GM12891 (cell line): ENCODE measurements at regions not wholly inside any gene's neighbourhood (a gene's known extent, or its start where the extent isn't known, plus 50 kb on each side); places are given as distances from the start of the nearest gene placed in this dataset.

Experiments used
- DNase-seq: peaks from one replicate; pipeline ENCODE4 v3.0.0; 2011; ENCODE audit warnings: low spot score; ENCODE audit not compliant: insufficient read length
- FAIRE-seq: peaks from 2 replicates; lab custom pipeline; 2011; peaks lifted over from hg19 to GRCh38; lab: Jason Lieb, UNC
- PAX5 ChIP-seq: IDR thresholded peaks from 2 replicates; pipeline ENCODE4 v1.6.1; 2011; ENCODE audit warnings: low read length, moderate library complexity, mild to moderate bottlenecking; ENCODE audit not compliant: insufficient read depth, severe bottlenecking
- POLR2A ChIP-seq: IDR thresholded peaks from 2 replicates; pipeline ENCODE4 v1.6.1; 2011; ENCODE audit warnings: low read depth, low read length, control low read depth
- POLR2AphosphoS5 ChIP-seq: IDR thresholded peaks from 2 replicates; pipeline ENCODE4 v1.6.1; 2011; ENCODE audit warnings: low read depth, low read length, control low read depth
- POU2F2 ChIP-seq: IDR thresholded peaks from 2 replicates; pipeline ENCODE4 v1.6.1; 2011; ENCODE audit warnings: low read depth, mild to moderate bottlenecking, control low read depth, low read length, moderate library complexity
- SPI1 ChIP-seq: IDR thresholded peaks from 2 replicates; pipeline ENCODE4 v1.6.1; 2011; ENCODE audit warnings: low read depth, low read length, control low read depth
- TAF1 ChIP-seq: IDR thresholded peaks from 2 replicates; pipeline ENCODE4 v1.6.1; 2011; ENCODE audit warnings: low read depth, low read length, control low read depth

- no peak for DNase-seq
- TF ChIP-seq SPI1 (no peak), POLR2AphosphoS5 (no peak), POLR2A (no peak), TAF1 (no peak), POU2F2 (no peak), PAX5 (no peak)
- FAIRE-seq = no peak
Observed at GRCh38 chr5:110019780-110020179, 330.1 kb downstream of the MAN2A1 start.

- no peak for TF ChIP-seq POLR2AphosphoS5
- TF ChIP-seq POU2F2 = no peak
- no peak for TF ChIP-seq TAF1
- TF ChIP-seq POLR2A = no peak
- TF ChIP-seq SPI1 = no peak
- FAIRE-seq (no peak), DNase-seq (no peak)
Observed at GRCh38 chr5:110021251-110021650, 331.5 kb downstream of the MAN2A1 start.

GRCh38 chr5:110025160-110025559 lies 335.4 kb downstream of the MAN2A1 start:
- DNase-seq = no peak
- TF ChIP-seq POLR2AphosphoS5 (no peak), SPI1 (no peak), POU2F2 (no peak), POLR2A (no peak), PAX5 (no peak), TAF1 (no peak)
- no peak for FAIRE-seq

GRCh38 chr5:110027527-110028322 lies 338.0 kb downstream of the MAN2A1 start:
- TF ChIP-seq PAX5 = no peak
- no peak for TF ChIP-seq POLR2AphosphoS5
- no peak for TF ChIP-seq POLR2A
- TF ChIP-seq POU2F2 = no peak
- no peak for TF ChIP-seq SPI1
- no peak for TF ChIP-seq TAF1
- DNase-seq = no peak
- no peak for FAIRE-seq

GRCh38 chr5:110031402-110032140 lies 341.8 kb downstream of the MAN2A1 start:
- TF ChIP-seq POLR2A = no peak
- TF ChIP-seq SPI1 = no peak
- no peak for TF ChIP-seq POU2F2
- TF ChIP-seq PAX5 = no peak
- no peak for TF ChIP-seq TAF1
- no peak for TF ChIP-seq POLR2AphosphoS5
- DNase-seq (no peak), FAIRE-seq (no peak)

- DNase-seq (no peak), FAIRE-seq (no peak)
- TF ChIP-seq PAX5 = no peak
- TF ChIP-seq POU2F2 = no peak
- no peak for TF ChIP-seq POLR2A
- no peak for TF ChIP-seq POLR2AphosphoS5
- TF ChIP-seq SPI1 = no peak
- no peak for TF ChIP-seq TAF1
Observed at GRCh38 chr5:110032376-110032775, 342.6 kb downstream of the MAN2A1 start.

- DNase-seq (no peak), FAIRE-seq (no peak)
- TF ChIP-seq POLR2AphosphoS5 = no peak
Observed at GRCh38 chr5:110034056-110034600, 344.4 kb downstream of the MAN2A1 start.

GRCh38 chr5:110038297-110038997 lies 348.7 kb downstream of the MAN2A1 start:
- DNase-seq = no peak
- no peak for FAIRE-seq

GRCh38 chr5:110040178-110040577 lies 350.5 kb downstream of the MAN2A1 start:
- FAIRE-seq = no peak
- TF ChIP-seq SPI1 (no peak), PAX5 (no peak), POLR2A (no peak), POLR2AphosphoS5 (no peak), POU2F2 (no peak), TAF1 (no peak)
- no peak for DNase-seq

More at GRCh38 chr5:110038297-110038997, 348.7 kb downstream of the MAN2A1 start:
- no peak for TF ChIP-seq POLR2AphosphoS5
- TF ChIP-seq SPI1 = no peak
- no peak for TF ChIP-seq PAX5
- no peak for TF ChIP-seq TAF1
- TF ChIP-seq POU2F2 = no peak
- no peak for TF ChIP-seq POLR2A
